ENCODE measurements at regions not wholly inside any gene's neighbourhood (a gene's known extent, or its start where the extent isn't known, plus 50 kb on each side); places are given as distances from the start of the nearest gene placed in this dataset.

- TF ChIP-seq EZH2 (IDR thresholded peaks at IDR 0.05; ENCODE audit: insufficient read depth, poor library complexity, severe bottlenecking) (no peak), EZH2phosphoT487 (IDR thresholded peaks at IDR 0.05; ENCODE audit: insufficient read depth, low read depth) (no peak)
These were observed 73.7 kb downstream of the PTGR3 start for GRCh38 chr18:75135158-75135725.

Data from GM23248 (cell line).